Tongue (tissue), 1 donor: ENCODE measurements at regions not wholly inside any gene's neighbourhood (a gene's known extent, or its start where the extent isn't known, plus 50 kb on each side); places are given as distances from the start of the nearest gene placed in this dataset.

Source experiments
- DNase-seq: peaks from one replicate; pipeline ENCODE4 v3.0.0-alpha.2; 2015

GRCh38 chr5:120358949-120359348 lies 105.2 kb upstream of the PRR16 start:
- DNase-seq, result no peak

GRCh38 chr5:120361941-120362340 lies 102.2 kb upstream of the PRR16 start:
- no peak for DNase-seq

GRCh38 chr5:120362426-120362825 lies 101.7 kb upstream of the PRR16 start:
- no peak for DNase-seq

GRCh38 chr5:120365656-120366446 lies 98.2 kb upstream of the PRR16 start:
- no peak for DNase-seq

- no peak for DNase-seq
Measured at GRCh38 chr5:120367896-120368634, 96.0 kb upstream of the PRR16 start.

GRCh38 chr5:120368923-120369715 lies 95.0 kb upstream of the PRR16 start:
- DNase-seq, result no peak

GRCh38 chr5:120372899-120373298 lies 91.2 kb upstream of the PRR16 start:
- no peak for DNase-seq

- DNase-seq, result no peak
Measured at GRCh38 chr5:120375248-120375647, 88.9 kb upstream of the PRR16 start.

- no peak for DNase-seq
Measured at GRCh38 chr5:120380644-120381043, 83.5 kb upstream of the PRR16 start.

GRCh38 chr5:120382833-120383232 lies 81.3 kb upstream of the PRR16 start:
- DNase-seq, result no peak

- no peak for DNase-seq
Measured at GRCh38 chr5:120386981-120387380, 77.1 kb upstream of the PRR16 start.

- DNase-seq, result peak; percentile 8
Measured at GRCh38 chr5:120388016-120388781, 75.9 kb upstream of the PRR16 start.

- no peak for DNase-seq
Measured at GRCh38 chr5:120394259-120394658, 69.8 kb upstream of the PRR16 start.

GRCh38 chr5:120396186-120396585 lies 67.9 kb upstream of the PRR16 start:
- no peak for DNase-seq

- DNase-seq, result no peak
Measured at GRCh38 chr5:120400356-120400755, 63.7 kb upstream of the PRR16 start.

- DNase-seq, result no peak
Measured at GRCh38 chr5:120402606-120403005, 61.5 kb upstream of the PRR16 start.

- no peak for DNase-seq
Measured at GRCh38 chr5:120405286-120405864, 58.7 kb upstream of the PRR16 start.

- no peak for DNase-seq
Measured at GRCh38 chr5:120405923-120406322, 58.2 kb upstream of the PRR16 start.

GRCh38 chr5:120413686-120414085 lies 50.4 kb upstream of the PRR16 start:
- DNase-seq, result no peak
